ENCODE measurements at regions not wholly inside any gene's neighbourhood (a gene's known extent, or its start where the extent isn't known, plus 50 kb on each side); places are given as distances from the start of the nearest gene placed in this dataset.

GRCh38 chr1:235006132-235006721 is 122.4 kb downstream of the TOMM20 start:
- H3K9me3 ChIP-seq (ENCODE audit: control insufficient read depth, low read depth, low read length), result no peaks in the 10 kb centered on the region
- H3K4me1 ChIP-seq (ENCODE audit: control insufficient read depth, low read depth, low read length), result no peaks in the 10 kb centered on the region
- no peaks in the 10 kb centered on the region for H3K36me3 ChIP-seq (ENCODE audit: control insufficient read depth, low read depth, low read length)
- no peak overlapping the region for H3K27ac ChIP-seq (ENCODE audit: low read length)
- H3K27me3 ChIP-seq (ENCODE audit: control insufficient read depth, insufficient read depth, low read length), result no peaks in the 10 kb centered on the region
- no peak overlapping the region for H3K9ac ChIP-seq (ENCODE audit: low read length)
- H3K4me3 ChIP-seq (ENCODE audit: low read length), result no peak overlapping the region

- no peak overlapping the region for H3K4me3 ChIP-seq (ENCODE audit: low read length)
- H3K4me1 ChIP-seq (ENCODE audit: control insufficient read depth, low read depth, low read length), result no peaks in the 10 kb centered on the region
- no peaks in the 10 kb centered on the region for H3K9me3 ChIP-seq (ENCODE audit: control insufficient read depth, low read depth, low read length)
- H3K27me3 ChIP-seq (ENCODE audit: control insufficient read depth, insufficient read depth, low read length), result no peaks in the 10 kb centered on the region
- H3K9ac ChIP-seq (ENCODE audit: low read length), result no peak overlapping the region
- H3K27ac ChIP-seq (ENCODE audit: low read length), result no peak overlapping the region
- H3K36me3 ChIP-seq (ENCODE audit: control insufficient read depth, low read depth, low read length), result no peaks in the 10 kb centered on the region
Observed at GRCh38 chr1:235004840-235005391, 123.7 kb downstream of the TOMM20 start.

GRCh38 chr1:235004276-235004675 is 124.4 kb downstream of the TOMM20 start:
- Histone ChIP-seq H3K27ac (ENCODE audit: low read length) (no peak overlapping the region), H3K4me3 (ENCODE audit: low read length) (no peak overlapping the region), H3K9ac (ENCODE audit: low read length) (no peak overlapping the region), H3K27me3 (ENCODE audit: control insufficient read depth, insufficient read depth, low read length) (no peaks in the 10 kb centered on the region), H3K4me1 (ENCODE audit: control insufficient read depth, low read depth, low read length) (no peaks in the 10 kb centered on the region), H3K36me3 (ENCODE audit: control insufficient read depth, low read depth, low read length) (no peaks in the 10 kb centered on the region), H3K9me3 (ENCODE audit: control insufficient read depth, low read depth, low read length) (no peaks in the 10 kb centered on the region)

GRCh38 chr1:235002706-235003300 is 125.8 kb downstream of the TOMM20 start:
- no peak overlapping the region for H3K27ac ChIP-seq (ENCODE audit: low read length)
- H3K4me3 ChIP-seq (ENCODE audit: low read length), result no peak overlapping the region

GRCh38 chr1:234999513-234999940 is 129.1 kb downstream of the TOMM20 start:
- Histone ChIP-seq H3K9ac (ENCODE audit: low read length) (no peak overlapping the region), H3K36me3 (ENCODE audit: control insufficient read depth, low read depth, low read length) (no peaks in the 10 kb centered on the region), H3K4me3 (ENCODE audit: low read length) (no peak overlapping the region), H3K27me3 (ENCODE audit: control insufficient read depth, insufficient read depth, low read length) (no peaks in the 10 kb centered on the region), H3K9me3 (ENCODE audit: control insufficient read depth, low read depth, low read length) (no peaks in the 10 kb centered on the region), H3K27ac (ENCODE audit: low read length) (no peak overlapping the region), H3K4me1 (ENCODE audit: control insufficient read depth, low read depth, low read length) (no peaks in the 10 kb centered on the region)

More at GRCh38 chr1:235002706-235003300, 125.8 kb downstream of the TOMM20 start:
- H3K36me3 ChIP-seq (ENCODE audit: control insufficient read depth, low read depth, low read length), result no peaks in the 10 kb centered on the region
- no peaks in the 10 kb centered on the region for H3K27me3 ChIP-seq (ENCODE audit: control insufficient read depth, insufficient read depth, low read length)
- H3K9me3 ChIP-seq (ENCODE audit: control insufficient read depth, low read depth, low read length), result no peaks in the 10 kb centered on the region
- no peaks in the 10 kb centered on the region for H3K4me1 ChIP-seq (ENCODE audit: control insufficient read depth, low read depth, low read length)
- H3K9ac ChIP-seq (ENCODE audit: low read length), result no peak overlapping the region

GRCh38 chr1:234997896-234998741 is 130.5 kb downstream of the TOMM20 start:
- H3K36me3 ChIP-seq (ENCODE audit: control insufficient read depth, low read depth, low read length), result no peaks in the 10 kb centered on the region
- no peak overlapping the region for H3K27ac ChIP-seq (ENCODE audit: low read length)
- no peaks in the 10 kb centered on the region for H3K27me3 ChIP-seq (ENCODE audit: control insufficient read depth, insufficient read depth, low read length)
- no peak overlapping the region for H3K9ac ChIP-seq (ENCODE audit: low read length)
- no peaks in the 10 kb centered on the region for H3K9me3 ChIP-seq (ENCODE audit: control insufficient read depth, low read depth, low read length)
- no peaks in the 10 kb centered on the region for H3K4me1 ChIP-seq (ENCODE audit: control insufficient read depth, low read depth, low read length)
- no peak overlapping the region for H3K4me3 ChIP-seq (ENCODE audit: low read length)

GRCh38 chr1:234997201-234997895 is 131.3 kb downstream of the TOMM20 start:
- Histone ChIP-seq H3K27ac (ENCODE audit: low read length) (no peak overlapping the region), H3K27me3 (ENCODE audit: control insufficient read depth, insufficient read depth, low read length) (no peaks in the 10 kb centered on the region), H3K4me1 (ENCODE audit: control insufficient read depth, low read depth, low read length) (no peaks in the 10 kb centered on the region), H3K9me3 (ENCODE audit: control insufficient read depth, low read depth, low read length) (no peaks in the 10 kb centered on the region), H3K36me3 (ENCODE audit: control insufficient read depth, low read depth, low read length) (no peaks in the 10 kb centered on the region), H3K4me3 (ENCODE audit: low read length) (no peak overlapping the region), H3K9ac (ENCODE audit: low read length) (no peak overlapping the region)

GRCh38 chr1:234996245-234996757 is 132.3 kb downstream of the TOMM20 start:
- no peaks in the 10 kb centered on the region for H3K36me3 ChIP-seq (ENCODE audit: control insufficient read depth, low read depth, low read length)
- no peaks in the 10 kb centered on the region for H3K4me1 ChIP-seq (ENCODE audit: control insufficient read depth, low read depth, low read length)
- H3K9ac ChIP-seq (ENCODE audit: low read length), result no peak overlapping the region
- H3K9me3 ChIP-seq (ENCODE audit: control insufficient read depth, low read depth, low read length), result no peaks in the 10 kb centered on the region
- no peak overlapping the region for H3K4me3 ChIP-seq (ENCODE audit: low read length)
- no peak overlapping the region for H3K27ac ChIP-seq (ENCODE audit: low read length)
- no peaks in the 10 kb centered on the region for H3K27me3 ChIP-seq (ENCODE audit: control insufficient read depth, insufficient read depth, low read length)

- Histone ChIP-seq H3K27me3 (ENCODE audit: control insufficient read depth, insufficient read depth, low read length) (no peaks in the 10 kb centered on the region), H3K27ac (ENCODE audit: low read length) (no peak overlapping the region), H3K36me3 (ENCODE audit: control insufficient read depth, low read depth, low read length) (no peaks in the 10 kb centered on the region), H3K9me3 (ENCODE audit: control insufficient read depth, low read depth, low read length) (no peaks in the 10 kb centered on the region), H3K4me1 (ENCODE audit: control insufficient read depth, low read depth, low read length) (no peaks in the 10 kb centered on the region), H3K9ac (ENCODE audit: low read length) (no peak overlapping the region), H3K4me3 (ENCODE audit: low read length) (no peak overlapping the region)
Observed at GRCh38 chr1:234994436-234995295, 134.0 kb downstream of the TOMM20 start.

GRCh38 chr1:234992065-234992464 is 136.6 kb downstream of the TOMM20 start:
- Histone ChIP-seq H3K27me3 (ENCODE audit: control insufficient read depth, insufficient read depth, low read length) (no peaks in the 10 kb centered on the region), H3K4me3 (ENCODE audit: low read length) (no peak overlapping the region), H3K9ac (ENCODE audit: low read length) (no peak overlapping the region), H3K4me1 (ENCODE audit: control insufficient read depth, low read depth, low read length) (peaks cover 11% of the 10 kb centered on the region), H3K9me3 (ENCODE audit: control insufficient read depth, low read depth, low read length) (no peaks in the 10 kb centered on the region), H3K27ac (ENCODE audit: low read length) (no peak overlapping the region), H3K36me3 (ENCODE audit: control insufficient read depth, low read depth, low read length) (no peaks in the 10 kb centered on the region)

Measured in iPS-18a (cell line).